ENCODE measurements at regions not wholly inside any gene's neighbourhood (a gene's known extent, or its start where the extent isn't known, plus 50 kb on each side); places are given as distances from the start of the nearest gene placed in this dataset.

DNA sequence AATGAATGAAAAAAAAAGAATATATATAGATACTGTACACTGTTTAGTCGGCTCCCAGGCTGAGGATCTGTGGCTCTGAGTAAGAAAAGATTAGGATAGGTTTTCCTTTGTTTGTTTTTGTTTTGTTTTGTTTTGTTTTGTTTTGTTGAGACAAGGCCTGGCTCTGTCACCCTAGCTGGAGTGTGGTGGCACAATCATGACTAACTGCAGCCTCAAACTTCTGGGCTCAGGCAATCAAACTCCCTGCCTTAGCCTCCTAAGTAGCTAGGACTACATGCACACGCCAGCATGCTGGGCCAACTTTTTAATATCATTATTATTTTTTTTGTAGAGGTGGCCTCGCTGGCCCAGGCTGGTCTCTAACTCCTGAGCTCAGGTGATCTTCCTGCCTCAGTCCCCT, 87.9 kb upstream of the PTBP2 start:
- H3K9me3 Mint-ChIP-seq, result no peaks in the 10 kb centered on the region
- no peaks in the 10 kb centered on the region for H3K36me3 Mint-ChIP-seq
- H3K27me3 Mint-ChIP-seq, result peaks cover 0 to 1% of the 10 kb centered on the region in 2 donors
- H3K4me1 Mint-ChIP-seq, result no peaks in the 10 kb centered on the region
- ChIA-PET POLR2A (no interaction called here), CTCF (no interaction called here)
- no peak overlapping the region for H3K27ac Mint-ChIP-seq
- Histone ChIP-seq H3K9me3 (ENCODE audit: low read length) (no peaks in the 10 kb centered on the region), H3K27ac (ENCODE audit: low read depth, low read length) (no peak overlapping the region), H3K36me3 (ENCODE audit: insufficient read depth, low read length) (no peaks in the 10 kb centered on the region), H3K4me1 (ENCODE audit: insufficient read depth, low read length) (no peaks in the 10 kb centered on the region), H3K4me3 (ENCODE audit: low read length) (no peak overlapping the region), H3K27me3 (ENCODE audit: insufficient read depth, low read length, poor library complexity, severe bottlenecking) (no peaks in the 10 kb centered on the region)
- H3K4me3 Mint-ChIP-seq, result no peak overlapping the region
- no peak for DNase-seq

DNA sequence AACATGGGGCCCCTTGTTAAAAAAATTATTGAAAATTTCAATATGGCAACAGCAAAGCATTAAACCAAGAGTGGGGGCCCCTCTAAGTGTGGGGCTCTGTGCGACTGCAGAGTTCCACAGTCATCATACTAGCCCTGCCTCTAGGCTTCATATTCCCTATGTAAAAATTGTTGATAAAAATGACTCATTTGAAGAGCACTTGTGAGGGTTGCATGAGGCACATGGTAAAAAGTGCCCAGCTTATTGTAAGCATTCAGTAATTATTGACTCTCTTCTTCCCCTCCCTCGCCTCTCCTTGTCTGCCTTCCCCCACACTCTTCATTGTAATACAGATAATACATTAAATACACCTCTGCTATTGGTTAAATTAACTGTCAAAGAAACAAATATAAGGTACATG, 86.7 kb upstream of the PTBP2 start:
- no peak overlapping the region for H3K27ac Mint-ChIP-seq
- H3K4me1 Mint-ChIP-seq, result no peaks in the 10 kb centered on the region
- DNase-seq, result no peak
- H3K4me3 Mint-ChIP-seq, result no peak overlapping the region
- H3K36me3 ChIP-seq (ENCODE audit: insufficient read depth, low read length), result no peaks in the 10 kb centered on the region
- no peaks in the 10 kb centered on the region for H3K4me1 ChIP-seq (ENCODE audit: insufficient read depth, low read length)
- ChIA-PET POLR2A (no interaction called here), CTCF (no interaction called here)
- H3K9me3 Mint-ChIP-seq, result no peaks in the 10 kb centered on the region
- no peaks in the 10 kb centered on the region for H3K9me3 ChIP-seq (ENCODE audit: low read length)
- no peak overlapping the region for H3K4me3 ChIP-seq (ENCODE audit: low read length)
- H3K36me3 Mint-ChIP-seq, result no peaks in the 10 kb centered on the region
- H3K27me3 ChIP-seq (ENCODE audit: insufficient read depth, low read length, poor library complexity, severe bottlenecking), result no peaks in the 10 kb centered on the region
- peaks cover 0 to 1% of the 10 kb centered on the region in 2 donors for H3K27me3 Mint-ChIP-seq
- no peak overlapping the region for H3K27ac ChIP-seq (ENCODE audit: low read depth, low read length)

DNA sequence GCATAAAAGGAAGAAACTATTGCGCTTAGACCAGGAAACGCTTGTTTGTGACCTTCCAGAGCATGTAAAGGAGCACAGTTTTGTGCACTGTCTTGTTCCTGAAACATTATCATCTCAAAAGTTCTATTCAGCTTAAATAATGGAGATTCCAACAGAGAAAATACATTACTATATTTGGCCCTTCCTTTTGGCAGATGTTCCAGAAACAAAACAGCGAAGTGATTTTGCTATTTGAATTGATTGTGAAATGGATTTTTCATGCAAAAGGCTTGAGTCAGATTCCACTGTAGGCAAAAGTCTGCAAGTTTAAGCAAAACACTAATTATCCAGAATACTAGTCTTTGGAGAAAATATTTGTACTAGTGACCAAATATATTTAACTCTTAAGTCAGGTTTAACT, 80.3 kb upstream of the PTBP2 start:
- ChIA-PET POLR2A (no interaction called here), CTCF (no interaction called here)
- Mint-ChIP-seq H3K27me3 (peaks cover 0 to 4% of the 10 kb centered on the region in 2 donors), H3K36me3 (no peaks in the 10 kb centered on the region), H3K9me3 (no peaks in the 10 kb centered on the region), H3K27ac (no peak overlapping the region), H3K4me3 (no peak overlapping the region), H3K4me1 (no peaks in the 10 kb centered on the region)
- DNase-seq, result no peak
- no peak overlapping the region for H3K27ac ChIP-seq (ENCODE audit: low read depth, low read length)
- no peaks in the 10 kb centered on the region for H3K27me3 ChIP-seq (ENCODE audit: insufficient read depth, low read length, poor library complexity, severe bottlenecking)
- H3K9me3 ChIP-seq (ENCODE audit: low read length), result no peaks in the 10 kb centered on the region
- no peak overlapping the region for H3K4me3 ChIP-seq (ENCODE audit: low read length)
- no peaks in the 10 kb centered on the region for H3K36me3 ChIP-seq (ENCODE audit: insufficient read depth, low read length)
- no peaks in the 10 kb centered on the region for H3K4me1 ChIP-seq (ENCODE audit: insufficient read depth, low read length)

DNA sequence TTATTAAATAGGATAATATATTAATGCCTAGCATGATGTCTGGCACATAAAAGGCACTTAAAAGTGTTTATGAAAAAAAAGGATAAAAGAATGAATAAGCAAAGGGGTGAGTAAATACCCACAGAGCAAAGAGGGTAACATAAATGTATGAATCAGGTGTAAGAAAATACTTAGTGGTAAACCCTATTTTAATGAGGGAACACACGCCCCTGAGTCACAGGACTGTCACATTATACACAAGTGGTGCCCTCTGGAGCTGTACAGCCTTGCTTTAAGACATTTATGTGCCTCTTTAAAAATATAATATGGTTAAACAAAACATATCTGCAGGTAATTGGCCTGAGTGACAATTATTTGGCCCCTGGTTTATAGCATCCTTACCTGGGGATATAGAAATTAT, 78.1 kb upstream of the PTBP2 start:
- DNase-seq, result no peak
- Histone ChIP-seq H3K27ac (ENCODE audit: low read depth, low read length) (no peak overlapping the region), H3K9me3 (ENCODE audit: low read length) (no peaks in the 10 kb centered on the region), H3K27me3 (ENCODE audit: insufficient read depth, low read length, poor library complexity, severe bottlenecking) (no peaks in the 10 kb centered on the region), H3K4me1 (ENCODE audit: insufficient read depth, low read length) (no peaks in the 10 kb centered on the region), H3K4me3 (ENCODE audit: low read length) (no peak overlapping the region), H3K36me3 (ENCODE audit: insufficient read depth, low read length) (no peaks in the 10 kb centered on the region)
- H3K36me3 Mint-ChIP-seq, result no peaks in the 10 kb centered on the region
- peaks cover 0 to 10% of the 10 kb centered on the region in 2 donors for H3K27me3 Mint-ChIP-seq
- no peaks in the 10 kb centered on the region for H3K9me3 Mint-ChIP-seq
- ChIA-PET CTCF (no interaction called here), POLR2A (no interaction called here)
- H3K4me3 Mint-ChIP-seq, result no peak overlapping the region
- H3K4me1 Mint-ChIP-seq, result no peaks in the 10 kb centered on the region
- no peak overlapping the region for H3K27ac Mint-ChIP-seq

GRCh38 chr1:96649301-96649700, 72.3 kb upstream of the PTBP2 start:
- ChIA-PET POLR2A (no interaction called here), CTCF (no interaction called here)
- H3K36me3 ChIP-seq (ENCODE audit: insufficient read depth, low read length), result no peaks in the 10 kb centered on the region
- no peaks in the 10 kb centered on the region for H3K9me3 ChIP-seq (ENCODE audit: low read length)
- DNase-seq, result no peak
- Mint-ChIP-seq H3K4me1 (no peaks in the 10 kb centered on the region), H3K36me3 (no peaks in the 10 kb centered on the region), H3K27ac (no peak overlapping the region), H3K9me3 (peaks cover 0 to 5% (median 2%) of the 10 kb centered on the region in 5 donors), H3K27me3 (peaks cover 0 to 8% of the 10 kb centered on the region in 2 donors), H3K4me3 (no peak overlapping the region)
- no peak overlapping the region for H3K27ac ChIP-seq (ENCODE audit: low read depth, low read length)
- no peaks in the 10 kb centered on the region for H3K27me3 ChIP-seq (ENCODE audit: insufficient read depth, low read length, poor library complexity, severe bottlenecking)
- no peaks in the 10 kb centered on the region for H3K4me1 ChIP-seq (ENCODE audit: insufficient read depth, low read length)
- no peak overlapping the region for H3K4me3 ChIP-seq (ENCODE audit: low read length)

GRCh38 chr1:96651517-96651916, 70.1 kb upstream of the PTBP2 start:
- Histone ChIP-seq H3K36me3 (ENCODE audit: insufficient read depth, low read length) (no peaks in the 10 kb centered on the region), H3K4me3 (ENCODE audit: low read length) (no peak overlapping the region), H3K27me3 (ENCODE audit: insufficient read depth, low read length, poor library complexity, severe bottlenecking) (no peaks in the 10 kb centered on the region), H3K4me1 (ENCODE audit: insufficient read depth, low read length) (no peaks in the 10 kb centered on the region), H3K9me3 (ENCODE audit: low read length) (no peaks in the 10 kb centered on the region), H3K27ac (ENCODE audit: low read depth, low read length) (no peak overlapping the region)
- no peak overlapping the region for H3K4me3 Mint-ChIP-seq
- H3K4me1 Mint-ChIP-seq, result no peaks in the 10 kb centered on the region
- no peak for DNase-seq
- ChIA-PET POLR2A (no interaction called here), CTCF (no interaction called here)
- H3K27me3 Mint-ChIP-seq, result peaks cover 0 to 6% of the 10 kb centered on the region in 2 donors
- no peak overlapping the region for H3K27ac Mint-ChIP-seq
- H3K36me3 Mint-ChIP-seq, result no peaks in the 10 kb centered on the region
- H3K9me3 Mint-ChIP-seq, result peaks cover 0 to 22% (median 7%) of the 10 kb centered on the region in 5 donors

DNA sequence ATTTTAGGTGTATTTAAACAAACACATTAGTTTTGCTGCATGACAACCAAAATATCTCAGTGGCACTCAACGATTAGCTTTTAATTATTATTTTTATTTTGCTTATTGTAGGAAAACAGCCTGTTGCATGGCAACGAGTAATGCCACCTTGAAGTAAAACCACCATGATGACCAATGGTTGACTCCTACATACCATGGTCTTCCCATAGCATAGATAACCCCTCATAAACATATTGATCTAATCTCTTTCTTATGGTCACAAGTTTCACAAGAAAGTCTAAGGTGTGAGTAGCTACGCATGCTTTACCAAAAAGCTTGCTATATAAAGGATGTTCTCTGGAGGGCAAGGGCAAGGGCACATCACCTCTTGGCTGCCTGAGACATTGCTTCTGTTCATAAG, 61.5 kb upstream of the PTBP2 start:
- no peaks in the 10 kb centered on the region for H3K27me3 Mint-ChIP-seq
- no peak overlapping the region for H3K4me3 Mint-ChIP-seq
- no peaks in the 10 kb centered on the region for H3K4me1 ChIP-seq (ENCODE audit: insufficient read depth, low read length)
- H3K36me3 ChIP-seq (ENCODE audit: insufficient read depth, low read length), result no peaks in the 10 kb centered on the region
- no peak for DNase-seq
- POLR2A ChIA-PET, result no interaction called here
- H3K27ac Mint-ChIP-seq, result no peak overlapping the region
- CTCF ChIA-PET, result no interaction called here
- H3K27me3 ChIP-seq (ENCODE audit: insufficient read depth, low read length, poor library complexity, severe bottlenecking), result no peaks in the 10 kb centered on the region
- H3K4me3 ChIP-seq (ENCODE audit: low read length), result no peak overlapping the region
- H3K36me3 Mint-ChIP-seq, result no peaks in the 10 kb centered on the region
- no peaks in the 10 kb centered on the region for H3K4me1 Mint-ChIP-seq
- H3K9me3 Mint-ChIP-seq, result peaks cover 10 to 24% (median 19%) of the 10 kb centered on the region in 5 donors
- H3K27ac ChIP-seq (ENCODE audit: low read depth, low read length), result no peak overlapping the region
- H3K9me3 ChIP-seq (ENCODE audit: low read length), result no peaks in the 10 kb centered on the region

DNA sequence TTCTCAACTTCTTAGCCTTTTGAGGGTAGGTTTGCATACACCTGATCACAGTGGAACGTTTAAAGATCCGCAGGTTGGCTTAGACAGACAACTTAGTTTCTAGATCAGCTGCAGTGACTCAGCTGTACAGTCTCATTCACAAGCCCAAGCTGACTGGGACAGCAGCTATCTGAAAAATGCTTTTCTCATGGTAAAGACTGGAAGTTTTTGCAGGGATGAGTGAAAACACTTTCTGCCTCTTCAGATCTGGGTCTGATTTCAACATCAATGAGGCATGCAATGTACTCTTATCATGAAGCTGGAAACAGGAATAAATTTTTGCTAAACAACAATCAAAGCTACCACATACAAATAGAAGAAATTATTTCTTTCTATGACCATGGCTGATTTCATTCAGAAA, 61.1 kb upstream of the PTBP2 start:
- Histone ChIP-seq H3K36me3 (ENCODE audit: insufficient read depth, low read length) (no peaks in the 10 kb centered on the region), H3K4me1 (ENCODE audit: insufficient read depth, low read length) (no peaks in the 10 kb centered on the region), H3K27me3 (ENCODE audit: insufficient read depth, low read length, poor library complexity, severe bottlenecking) (no peaks in the 10 kb centered on the region), H3K27ac (ENCODE audit: low read depth, low read length) (no peak overlapping the region), H3K4me3 (ENCODE audit: low read length) (no peak overlapping the region), H3K9me3 (ENCODE audit: low read length) (no peaks in the 10 kb centered on the region)
- Mint-ChIP-seq H3K4me1 (no peaks in the 10 kb centered on the region), H3K27me3 (no peaks in the 10 kb centered on the region), H3K36me3 (no peaks in the 10 kb centered on the region), H3K27ac (no peak overlapping the region), H3K4me3 (no peak overlapping the region), H3K9me3 (peaks cover 10 to 24% (median 15%) of the 10 kb centered on the region in 5 donors)
- no peak for DNase-seq
- POLR2A ChIA-PET, result no interaction called here
- CTCF ChIA-PET, result no interaction called here

Measured in CD8-positive, alpha-beta memory T cell (primary cell).